Stimulated activated CD4-positive, alpha-beta T cell treated with anti-CD3 and anti-CD28 coated beads, Interleukin-4, amount 100 ng/mL, for 1 hour (primary cell): ENCODE measurements at regions not wholly inside any gene's neighbourhood (a gene's known extent, or its start where the extent isn't known, plus 50 kb on each side); places are given as distances from the start of the nearest gene placed in this dataset.
"Not testable (repeated sequence)": the region's sequence is repeated elsewhere in the genome, so short reads cannot be mapped to it uniquely, and the experiment has no call there.

ENCODE experiments used
- DNase-seq: peaks from one replicate; pipeline ENCODE4 v3.0.0-alpha.2; 2020

GRCh38 chr4:12926189-12927066 lies 557.7 kb downstream of the RAB28 start:
- DNase-seq, result no peak

DNA sequence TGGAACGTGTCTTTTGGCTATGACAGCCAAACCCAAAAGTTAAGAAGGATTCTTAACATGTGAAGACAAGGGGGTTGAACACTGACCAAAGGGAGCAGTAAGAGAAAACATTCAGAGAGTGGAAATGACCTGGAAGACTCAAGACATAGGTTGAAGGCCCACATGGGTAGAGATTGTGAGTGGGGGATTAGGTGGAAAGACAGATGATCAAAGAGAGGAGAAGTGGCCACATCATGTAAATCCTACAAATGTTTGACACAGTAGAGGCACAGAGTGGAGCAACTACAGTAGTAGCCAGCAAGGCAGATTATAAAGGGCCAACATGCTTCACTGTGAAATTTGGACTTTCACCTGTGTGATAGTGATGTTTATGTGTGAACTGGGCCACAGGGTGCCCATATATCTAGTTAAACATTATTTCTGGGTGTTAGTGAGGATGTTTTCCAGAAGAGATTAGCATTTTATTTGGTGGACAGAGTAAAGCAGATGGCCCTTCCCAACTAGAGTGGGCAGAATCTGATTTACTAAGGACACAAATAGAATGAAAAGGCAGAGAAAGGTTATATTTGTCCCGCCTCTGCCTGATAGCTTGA lies 559.3 kb downstream of the RAB28 start:
- no peak for DNase-seq

DNA sequence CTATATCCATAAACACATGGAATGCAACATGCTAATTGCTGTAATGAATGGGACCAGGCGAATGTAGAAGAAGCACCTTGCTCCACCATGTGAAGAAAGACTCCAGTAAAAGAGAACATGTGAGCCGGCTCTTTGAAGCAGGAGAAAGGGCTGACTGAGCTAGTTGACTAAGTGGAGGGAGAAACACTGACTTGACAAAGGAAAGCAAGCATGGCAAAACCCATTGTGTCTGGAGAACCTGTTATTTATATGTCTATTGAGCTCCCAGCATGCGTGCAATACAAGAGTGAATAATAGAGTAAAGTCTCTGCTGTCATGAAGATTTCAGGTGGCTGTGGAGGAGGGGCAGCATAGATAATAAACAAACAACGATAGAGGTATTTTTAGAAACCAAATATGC lies 559.9 kb downstream of the RAB28 start:
- no peak for DNase-seq

- DNase-seq, result no peak
Observed at GRCh38 chr4:12912896-12913418, 571.2 kb downstream of the RAB28 start.

DNA sequence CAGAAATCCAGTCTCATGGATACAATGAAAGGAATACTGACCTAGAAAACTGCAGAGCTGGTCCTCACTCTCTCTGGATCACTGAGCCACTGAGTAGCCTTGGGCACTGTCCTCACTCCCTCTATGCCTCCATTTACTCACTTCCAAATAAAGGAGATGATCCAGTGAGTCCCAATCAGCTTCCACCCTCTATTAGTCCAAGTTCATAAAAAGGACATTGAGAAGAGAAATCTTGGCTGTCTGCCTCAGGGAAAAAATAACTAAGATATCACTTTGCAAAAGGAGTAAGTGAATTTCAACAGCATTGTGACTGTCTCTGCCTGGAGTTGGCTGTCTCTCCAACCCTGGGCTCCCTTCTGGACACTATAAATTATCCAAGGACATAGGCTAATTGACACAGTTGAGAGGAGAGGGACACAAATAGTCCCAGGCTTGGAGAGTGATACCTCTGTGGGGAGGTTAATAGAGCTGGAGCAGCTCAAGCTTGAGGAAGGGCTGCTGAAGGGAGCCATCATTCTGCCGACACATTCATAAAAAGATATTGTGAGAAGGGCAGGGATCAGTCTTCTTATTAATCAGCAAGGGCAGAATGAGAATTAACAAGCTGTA lies 572.3 kb downstream of the RAB28 start:
- no peak for DNase-seq

DNA sequence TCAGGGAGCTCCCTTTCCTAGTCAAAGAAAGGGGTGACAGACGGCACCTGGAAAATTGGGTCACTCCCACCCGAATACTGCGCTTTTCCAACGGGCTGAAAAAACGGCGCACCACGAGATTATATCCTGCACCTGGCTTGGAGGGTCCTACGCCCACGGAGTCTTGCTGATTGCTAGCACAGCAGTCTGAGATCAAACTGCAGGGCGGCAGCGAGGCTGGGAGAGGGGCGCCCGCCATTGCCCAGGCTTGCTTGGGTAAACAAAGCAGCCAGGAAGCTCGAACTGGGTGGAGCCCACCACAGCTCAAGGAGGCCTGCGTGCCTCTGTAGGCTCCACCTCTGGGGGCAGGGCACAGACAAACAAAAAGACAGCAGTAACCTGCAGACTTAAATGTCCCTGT lies 580.5 kb downstream of the RAB28 start:
- not testable (repeated sequence) for DNase-seq

DNA sequence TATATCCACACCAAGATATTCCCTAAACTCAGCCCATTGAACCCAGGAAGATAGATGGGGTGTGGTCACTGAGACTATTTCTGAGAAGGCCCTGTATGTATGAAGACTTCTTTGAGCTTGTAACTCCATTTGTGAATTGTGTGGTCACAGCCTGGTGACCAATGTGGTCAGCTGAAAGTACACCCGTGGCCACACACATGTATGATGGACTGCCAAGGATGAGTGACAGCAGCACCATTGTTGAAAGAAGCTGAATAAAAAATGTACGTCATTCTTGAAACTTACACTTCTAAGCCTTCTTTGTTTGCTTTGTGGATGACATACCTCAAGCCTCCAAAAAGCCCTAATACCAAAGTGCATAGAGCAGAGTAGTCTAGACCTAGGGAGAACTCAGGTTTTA lies 581.4 kb downstream of the RAB28 start:
- DNase-seq, result no peak

DNA sequence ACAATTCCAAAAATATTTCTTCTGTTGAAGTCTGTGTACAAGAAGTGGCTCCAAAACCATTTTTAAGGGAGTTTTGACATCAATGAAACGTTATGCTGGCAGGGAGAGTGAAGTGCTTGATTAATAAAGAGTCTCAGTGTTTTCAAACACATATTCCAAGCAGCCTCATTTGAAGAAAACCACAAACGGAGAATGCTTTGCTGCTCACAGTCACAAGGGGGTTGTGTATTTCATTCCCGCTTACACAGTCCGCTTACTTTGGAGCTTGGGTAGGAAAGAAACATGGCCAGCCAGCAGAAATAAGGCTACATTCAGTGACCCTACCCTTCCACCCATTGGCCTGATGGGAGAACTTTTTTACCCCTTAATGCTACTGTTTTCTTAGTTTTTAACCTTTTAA lies 586.2 kb downstream of the RAB28 start:
- no peak for DNase-seq

DNA sequence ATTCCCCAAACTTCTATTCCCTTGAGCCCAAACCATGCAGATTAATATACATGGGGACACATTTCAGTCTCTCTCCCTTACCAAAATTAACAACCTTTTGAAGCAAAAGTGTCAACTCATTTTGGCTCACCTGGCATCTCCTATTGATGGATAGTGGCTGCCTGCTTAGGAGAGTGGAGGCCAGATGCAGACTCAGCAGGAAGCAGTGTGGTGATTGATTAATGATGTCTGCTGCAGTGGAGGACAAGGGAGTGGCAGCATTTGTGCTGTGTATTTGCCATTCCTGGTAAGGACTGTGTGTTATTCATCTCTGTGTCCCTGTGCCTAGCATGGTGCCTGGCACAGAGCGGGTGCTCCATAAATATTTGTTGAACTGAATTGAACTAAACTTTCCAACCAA lies 590.1 kb downstream of the RAB28 start:
- DNase-seq, result no peak

DNA sequence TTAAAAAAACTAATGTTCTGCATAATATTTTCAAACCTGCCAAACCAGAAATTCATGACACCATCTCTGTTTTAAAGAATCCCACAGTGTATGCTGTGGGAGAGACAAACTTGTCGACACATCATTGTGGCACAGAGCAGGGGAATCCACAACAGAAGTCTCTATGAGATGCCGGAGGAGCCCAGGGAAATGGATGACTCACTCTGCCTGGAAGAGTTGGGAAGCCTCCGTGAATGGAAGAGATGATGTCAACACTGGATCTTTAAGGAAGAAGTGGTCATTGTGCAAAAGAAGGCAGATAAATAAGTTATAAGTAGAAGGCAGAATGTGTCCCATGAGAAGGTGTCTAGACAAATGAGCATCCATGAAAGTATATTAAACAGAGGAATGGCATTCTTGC lies 595.1 kb downstream of the RAB28 start:
- no peak for DNase-seq

DNA sequence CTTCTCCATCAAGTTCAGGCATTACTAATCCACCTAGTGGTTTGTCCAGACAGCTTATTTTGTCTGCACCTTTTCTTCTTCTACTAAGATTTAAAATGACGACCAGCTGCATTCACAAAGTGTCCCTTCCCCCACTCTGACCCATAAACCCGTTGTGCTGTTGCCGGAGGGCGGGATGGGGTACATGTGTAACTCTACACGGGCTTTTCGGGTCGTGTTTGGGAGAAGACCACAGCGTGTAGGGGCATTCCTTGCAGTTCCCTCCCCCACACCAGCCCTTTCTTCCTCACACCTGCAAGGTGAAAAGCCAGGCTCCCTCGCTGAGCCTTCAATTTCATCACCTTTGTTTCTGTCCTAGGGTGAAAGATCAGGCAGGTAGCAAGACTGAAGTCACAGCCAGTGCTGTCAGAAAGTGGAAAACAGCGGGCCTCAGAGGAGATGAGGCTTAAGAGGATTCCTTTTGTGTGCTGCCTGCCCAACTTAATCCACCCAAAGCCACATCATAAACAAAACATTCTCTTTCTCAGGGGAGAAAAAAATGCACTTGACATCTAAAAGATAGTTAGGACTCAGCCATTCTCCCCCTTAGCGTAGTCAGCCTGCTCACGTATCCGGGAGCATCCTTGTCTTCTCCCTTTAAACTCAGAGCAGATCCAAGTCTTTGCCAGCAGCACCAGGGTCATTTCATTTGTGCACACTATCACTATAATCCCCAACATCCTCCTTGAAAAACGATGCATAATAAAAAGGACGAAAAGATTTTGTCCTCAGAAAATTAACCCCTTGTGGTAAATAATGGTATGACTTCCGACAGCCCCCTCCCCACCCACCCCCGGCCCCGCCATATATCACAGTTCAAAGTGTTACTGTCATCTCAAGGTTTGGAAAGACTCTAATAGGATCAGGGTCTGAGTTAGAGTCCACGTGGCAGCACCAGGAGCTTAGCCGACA lies 599.0 kb downstream of the RAB28 start:
- DNase-seq, result no peak

DNA sequence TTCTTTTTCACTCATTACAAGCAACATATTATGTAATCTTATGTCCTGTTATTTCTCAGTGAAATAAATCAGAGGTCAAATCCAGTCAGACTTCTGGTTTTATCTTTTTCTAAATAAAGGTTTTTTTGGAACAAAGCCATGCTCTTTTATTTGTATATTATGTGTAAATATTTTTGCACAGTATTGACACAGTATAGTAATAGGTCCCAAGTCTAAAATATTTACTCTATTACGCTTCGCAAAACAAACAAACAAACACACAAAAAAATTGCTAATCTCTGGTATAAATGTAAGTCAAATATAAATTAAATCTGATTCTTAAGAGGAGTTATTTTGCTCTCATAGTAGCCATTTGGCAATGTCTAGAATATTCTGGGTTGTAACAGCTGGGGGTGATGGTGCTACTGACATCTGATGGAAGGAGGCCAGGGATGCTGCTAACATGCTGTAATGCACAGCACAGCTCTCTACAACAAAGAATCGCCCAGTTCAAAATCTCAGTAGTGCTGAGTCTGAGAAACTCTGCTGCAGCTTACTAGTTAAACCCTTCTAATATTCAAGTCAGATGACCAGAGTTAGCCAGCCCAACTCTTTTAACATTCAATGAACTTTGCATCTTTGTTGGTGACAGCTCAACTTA lies 602.1 kb downstream of the RAB28 start:
- DNase-seq, result no peak

DNA sequence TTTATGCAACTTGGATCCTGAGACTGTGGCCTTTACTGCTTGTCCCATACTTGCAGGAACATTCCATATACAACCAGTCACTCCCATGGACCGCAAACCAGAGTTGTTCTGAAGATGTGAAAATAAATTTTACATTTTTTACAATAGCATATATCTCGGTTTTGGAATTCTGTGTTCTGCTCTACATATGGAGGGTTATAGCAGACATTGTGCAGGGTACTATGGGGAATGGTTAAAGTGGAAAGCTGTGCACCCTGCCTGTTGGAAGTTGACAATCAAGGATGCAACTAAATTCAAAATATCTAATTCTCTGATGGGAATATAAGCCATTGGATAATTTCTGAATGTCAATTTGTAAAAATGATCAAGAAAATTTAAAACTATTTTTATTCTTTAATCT lies 603.3 kb downstream of the RAB28 start:
- DNase-seq, result no peak

DNA sequence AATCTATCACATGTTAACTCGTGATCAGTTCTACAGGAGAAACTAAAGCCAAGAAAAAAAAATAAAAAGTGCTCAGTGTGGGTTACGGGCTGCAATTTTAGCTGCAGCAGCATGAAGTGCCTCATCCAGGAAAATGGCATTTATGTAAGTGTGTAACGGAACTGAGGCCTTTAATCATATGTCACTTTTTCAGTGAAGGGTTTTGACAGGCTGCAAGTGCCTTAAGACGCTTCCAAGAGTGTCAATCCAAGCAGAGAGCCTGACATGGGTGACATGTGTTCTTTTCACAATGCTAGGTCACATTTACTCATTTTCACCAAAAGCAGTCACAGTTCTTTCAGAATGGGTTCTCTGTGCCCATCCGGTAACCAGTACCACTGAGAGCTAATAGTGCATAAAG lies 604.6 kb downstream of the RAB28 start:
- no peak for DNase-seq

GRCh38 chr4:12875640-12876243 lies 608.4 kb downstream of the RAB28 start:
- no peak for DNase-seq

GRCh38 chr4:12873351-12873750 lies 610.8 kb downstream of the RAB28 start:
- no peak for DNase-seq

GRCh38 chr4:12861422-12861821 lies 622.7 kb downstream of the RAB28 start:
- no peak for DNase-seq

DNA sequence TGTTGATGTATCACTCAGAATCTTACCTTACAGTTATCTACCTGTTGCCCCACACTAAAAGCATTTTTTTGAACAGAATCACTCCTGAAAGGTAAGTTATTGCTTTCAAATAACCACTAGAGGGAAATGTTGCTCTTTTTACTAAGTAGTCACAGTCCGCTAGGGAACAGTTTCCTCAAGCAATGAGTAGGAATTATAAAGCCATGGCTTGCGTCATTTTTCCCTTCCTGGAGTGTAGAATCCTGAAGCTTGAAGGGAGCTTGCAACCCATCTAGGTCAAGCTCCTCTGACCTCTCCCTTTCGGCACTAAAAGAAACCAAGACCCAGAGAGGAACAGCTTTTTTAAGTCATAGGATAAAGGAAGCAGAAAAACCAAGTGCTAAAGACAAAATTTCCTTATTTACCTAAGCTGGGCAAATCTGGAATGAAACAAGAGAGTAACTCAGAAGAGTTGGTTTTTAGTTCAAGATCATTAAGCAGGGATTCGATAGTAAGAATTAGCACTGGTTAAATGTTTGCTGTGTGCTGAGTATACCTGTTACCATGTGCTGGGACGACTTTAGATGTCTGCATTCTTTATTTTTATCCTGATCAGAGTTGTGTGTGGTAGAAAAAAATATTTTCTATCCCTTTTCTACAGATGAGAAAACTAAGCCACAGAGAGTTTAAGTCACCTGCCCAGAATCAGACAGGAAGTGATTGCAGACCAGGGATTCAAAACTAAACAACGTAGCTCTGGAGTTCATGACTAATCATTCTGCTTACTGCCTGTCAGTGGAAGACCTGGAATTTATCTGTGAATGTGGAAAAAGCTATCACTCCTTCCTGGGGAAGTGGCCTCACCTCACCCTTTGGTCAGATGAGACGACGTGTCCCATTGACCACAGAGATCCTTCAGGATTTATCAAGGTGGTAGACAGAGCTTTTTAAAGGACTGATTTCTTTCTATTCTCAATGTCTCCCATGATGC lies 631.5 kb downstream of the RAB28 start:
- no peak for DNase-seq

DNA sequence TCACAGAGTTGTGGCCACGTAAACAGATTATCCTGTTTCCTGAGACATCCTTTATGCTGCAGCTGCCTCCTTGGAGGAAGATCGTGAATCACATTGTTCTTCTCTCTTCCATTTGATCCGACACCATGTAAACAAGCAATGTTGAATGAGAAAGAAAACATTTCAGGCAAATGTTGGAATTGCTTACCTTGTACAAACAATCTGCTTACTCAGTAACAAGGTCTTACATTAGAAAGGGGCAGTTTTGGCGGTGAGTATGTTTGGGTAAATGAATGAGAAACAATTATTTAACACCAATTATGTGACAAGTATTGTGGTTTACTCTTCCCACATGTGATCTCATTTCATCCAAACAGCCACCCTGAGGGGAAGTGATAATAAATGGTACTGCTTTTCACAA lies 637.8 kb downstream of the RAB28 start:
- no peak for DNase-seq

DNA sequence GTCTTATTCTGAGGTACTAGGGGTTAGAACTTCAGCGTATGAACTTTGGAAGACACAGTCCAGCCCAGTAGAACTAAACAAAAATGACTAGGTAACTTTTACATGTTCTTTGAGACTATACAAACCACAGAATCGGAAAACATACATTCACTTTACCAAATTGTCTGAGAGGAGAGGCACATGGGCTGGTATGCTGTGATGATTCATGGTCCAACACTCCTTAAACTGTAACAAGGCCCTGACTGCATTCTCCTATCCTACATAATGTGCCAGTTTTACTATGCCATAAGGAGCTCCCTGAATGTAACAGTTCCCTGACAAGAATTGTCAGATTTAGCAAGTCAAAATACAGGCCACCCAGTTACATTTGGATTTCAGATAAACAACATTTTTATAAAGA lies 640.0 kb downstream of the RAB28 start:
- no peak for DNase-seq

GRCh38 chr4:12827966-12828365 lies 656.2 kb downstream of the RAB28 start:
- DNase-seq, result no peak
